ENCODE measurements at regions not wholly inside any gene's neighbourhood (a gene's known extent, or its start where the extent isn't known, plus 50 kb on each side); places are given as distances from the start of the nearest gene placed in this dataset.
"Not testable (repeated sequence)": the region's sequence is repeated elsewhere in the genome, so short reads cannot be mapped to it uniquely, and the experiment has no call there.

- not testable (repeated sequence) for H3K4me2 ChIP-seq, H4K20me1 ChIP-seq, H3K4me1 ChIP-seq, H3K4me3 ChIP-seq, H3K9me3 ChIP-seq, H3K9ac ChIP-seq, H3K27me3 ChIP-seq, H3K27ac ChIP-seq, H3K36me3 ChIP-seq
Observed at GRCh38 chr21:5085456-5085855, 5435.9 kb upstream of the TPTE start.

- not testable (repeated sequence) for H3K27ac ChIP-seq, H3K4me3 ChIP-seq, H3K36me3 ChIP-seq, H3K4me1 ChIP-seq, H3K27me3 ChIP-seq, H3K4me2 ChIP-seq, H4K20me1 ChIP-seq, H3K9ac ChIP-seq, H3K9me3 ChIP-seq
Observed at GRCh38 chr21:5086416-5086815, 5435.0 kb upstream of the TPTE start.

- H3K9me3 ChIP-seq, H3K27ac ChIP-seq, H3K4me1 ChIP-seq, H3K27me3 ChIP-seq, H3K36me3 ChIP-seq, H3K9ac ChIP-seq, H3K4me3 ChIP-seq, H4K20me1 ChIP-seq, H3K4me2 ChIP-seq: not testable (repeated sequence)
Observed at GRCh38 chr21:5088820-5089219, 5432.6 kb upstream of the TPTE start.

- H3K4me3 ChIP-seq = not testable (repeated sequence)
Observed at GRCh38 chr21:5089399-5090089, 5431.8 kb upstream of the TPTE start.

GRCh38 chr21:5090132-5091079 lies 5431.0 kb upstream of the TPTE start:
- H3K4me1 ChIP-seq, H4K20me1 ChIP-seq, H3K27me3 ChIP-seq, H3K27ac ChIP-seq, H3K9ac ChIP-seq, H3K9me3 ChIP-seq, H3K4me3 ChIP-seq, H3K36me3 ChIP-seq, H3K4me2 ChIP-seq: not testable (repeated sequence)

More at GRCh38 chr21:5089399-5090089, 5431.8 kb upstream of the TPTE start:
- not testable (repeated sequence) for H3K4me1 ChIP-seq, H3K27me3 ChIP-seq, H3K9me3 ChIP-seq, H3K36me3 ChIP-seq, H3K27ac ChIP-seq, H3K9ac ChIP-seq, H4K20me1 ChIP-seq, H3K4me2 ChIP-seq

GRCh38 chr21:5091274-5091673 lies 5430.1 kb upstream of the TPTE start:
- not testable (repeated sequence) for H3K36me3 ChIP-seq, H4K20me1 ChIP-seq, H3K9me3 ChIP-seq, H3K4me3 ChIP-seq, H3K9ac ChIP-seq, H3K27ac ChIP-seq, H3K27me3 ChIP-seq, H3K4me2 ChIP-seq, H3K4me1 ChIP-seq

- not testable (repeated sequence) for H3K27ac ChIP-seq, H3K9me3 ChIP-seq, H3K27me3 ChIP-seq, H3K4me1 ChIP-seq, H3K4me2 ChIP-seq, H3K36me3 ChIP-seq, H4K20me1 ChIP-seq, H3K4me3 ChIP-seq, H3K9ac ChIP-seq
Observed at GRCh38 chr21:5095628-5096027, 5425.8 kb upstream of the TPTE start.

- not testable (repeated sequence) for H3K9me3 ChIP-seq, H3K9ac ChIP-seq, H3K27me3 ChIP-seq, H3K4me1 ChIP-seq, H3K4me3 ChIP-seq, H3K4me2 ChIP-seq, H4K20me1 ChIP-seq, H3K27ac ChIP-seq, H3K36me3 ChIP-seq
Observed at GRCh38 chr21:5098010-5098743, 5423.2 kb upstream of the TPTE start.

- H3K4me1 ChIP-seq, H3K4me2 ChIP-seq, H3K27me3 ChIP-seq, H3K27ac ChIP-seq, H4K20me1 ChIP-seq, H3K4me3 ChIP-seq, H3K9me3 ChIP-seq, H3K36me3 ChIP-seq, H3K9ac ChIP-seq: not testable (repeated sequence)
Observed at GRCh38 chr21:5100604-5101174, 5420.7 kb upstream of the TPTE start.

- H3K36me3 ChIP-seq, H4K20me1 ChIP-seq, H3K4me3 ChIP-seq, H3K27ac ChIP-seq, H3K9ac ChIP-seq, H3K9me3 ChIP-seq, H3K27me3 ChIP-seq: not testable (repeated sequence)
- peaks cover 12% of the 10 kb centered on the region for H3K4me1 ChIP-seq
- H3K4me2 ChIP-seq = peak overlapping the region; percentile 30; the same call in 1 of the 2 replicates
Observed at GRCh38 chr21:5101749-5102148, 5419.6 kb upstream of the TPTE start.

GRCh38 chr21:5103880-5104561 lies 5417.4 kb upstream of the TPTE start:
- Histone ChIP-seq H3K4me2 (peak overlapping the region; percentile 61), H3K4me1 (peaks cover 12% of the 10 kb centered on the region)
- not testable (repeated sequence) for H3K36me3 ChIP-seq, H3K4me3 ChIP-seq, H3K27me3 ChIP-seq, H3K27ac ChIP-seq, H3K9me3 ChIP-seq, H4K20me1 ChIP-seq, H3K9ac ChIP-seq

- H4K20me1 ChIP-seq, H3K36me3 ChIP-seq, H3K9me3 ChIP-seq, H3K4me3 ChIP-seq, H3K9ac ChIP-seq, H3K4me2 ChIP-seq, H3K27ac ChIP-seq, H3K27me3 ChIP-seq: not testable (repeated sequence)
- H3K4me1 ChIP-seq = peaks cover 12% of the 10 kb centered on the region
Observed at GRCh38 chr21:5104562-5104928, 5416.8 kb upstream of the TPTE start.

GRCh38 chr21:5105939-5106708 lies 5415.3 kb upstream of the TPTE start:
- not testable (repeated sequence) for H4K20me1 ChIP-seq, H3K27ac ChIP-seq, H3K36me3 ChIP-seq, H3K9me3 ChIP-seq, H3K4me3 ChIP-seq, H3K9ac ChIP-seq, H3K27me3 ChIP-seq
- Histone ChIP-seq H3K4me2 (peak overlapping the region; percentile 32; the same call in 1 of the 2 replicates), H3K4me1 (peaks cover 12% of the 10 kb centered on the region)

Data from BLaER1 (cell line).